Adrenal gland (tissue), 5 donors: ENCODE measurements at regions not wholly inside any gene's neighbourhood (a gene's known extent, or its start where the extent isn't known, plus 50 kb on each side); places are given as distances from the start of the nearest gene placed in this dataset.

Experiments used
- POLR2A ChIP-seq, 2 donors: fragments of 450-650 bp; IDR thresholded peaks; one replicate each; pipeline ENCODE4 v1.6.1; 2017; ENCODE audit warnings: antibody characterized with exemption in 2 of 2, mild to moderate bottlenecking in 2 of 2, moderate library complexity in 1 of 2
- TF ChIP-seq, protein P1 (sequence below), 6 experiments: fragments of 450-650 bp in 4 of 6; fragments of 200-600 bp in 2 of 6; sonication (generic) in 1 of 6; IDR thresholded peaks; 1 replicate in 5 of 6; 2 replicates in 1 of 6; pipeline versions ENCODE4 v1.5.1 to v1.8.0; 2016 to 2021; ENCODE audit warnings: antibody characterized with exemption in 6 of 6, mild to moderate bottlenecking in 2 of 6, moderate library complexity in 1 of 6
- donor health status: DM: no; HTN: no; CAD: no.

DNA sequence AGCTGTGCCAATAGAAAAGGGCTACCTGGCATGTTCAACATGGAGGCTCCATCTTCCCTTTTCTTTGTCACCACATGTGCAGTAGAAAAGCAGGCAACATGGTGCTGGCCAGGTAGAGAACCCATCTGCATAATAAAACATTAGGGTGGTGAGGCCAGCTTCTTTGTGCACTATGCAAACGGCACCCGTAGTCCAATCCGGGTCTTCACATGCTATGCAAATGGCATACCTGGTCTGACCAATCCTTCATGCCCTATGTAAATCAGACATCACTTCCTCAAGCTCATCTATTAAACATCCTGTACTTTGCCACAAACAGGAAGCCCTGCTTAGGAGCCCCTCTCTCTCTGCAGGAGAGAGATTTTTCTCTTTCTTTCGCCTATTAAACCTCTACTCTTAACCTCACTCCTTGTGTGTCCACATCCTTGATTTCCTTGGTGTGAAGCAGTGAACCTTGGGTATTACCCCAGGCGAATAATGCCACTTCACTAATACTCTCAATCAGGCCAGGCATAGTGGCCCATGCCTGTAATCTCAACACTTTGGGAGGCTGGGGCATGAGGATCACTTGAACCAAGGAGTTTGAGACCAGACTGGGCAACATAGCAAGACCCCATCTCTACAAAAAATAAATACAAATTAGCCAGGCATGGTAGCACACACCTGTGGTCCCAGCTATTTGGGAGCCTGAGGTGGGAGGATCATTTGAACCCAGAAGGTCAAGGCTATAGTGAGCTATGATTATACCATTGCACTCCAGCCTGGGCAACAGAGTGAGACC lies 111.3 kb upstream of the MRI1 start:
- TF ChIP-seq, protein P1, sequence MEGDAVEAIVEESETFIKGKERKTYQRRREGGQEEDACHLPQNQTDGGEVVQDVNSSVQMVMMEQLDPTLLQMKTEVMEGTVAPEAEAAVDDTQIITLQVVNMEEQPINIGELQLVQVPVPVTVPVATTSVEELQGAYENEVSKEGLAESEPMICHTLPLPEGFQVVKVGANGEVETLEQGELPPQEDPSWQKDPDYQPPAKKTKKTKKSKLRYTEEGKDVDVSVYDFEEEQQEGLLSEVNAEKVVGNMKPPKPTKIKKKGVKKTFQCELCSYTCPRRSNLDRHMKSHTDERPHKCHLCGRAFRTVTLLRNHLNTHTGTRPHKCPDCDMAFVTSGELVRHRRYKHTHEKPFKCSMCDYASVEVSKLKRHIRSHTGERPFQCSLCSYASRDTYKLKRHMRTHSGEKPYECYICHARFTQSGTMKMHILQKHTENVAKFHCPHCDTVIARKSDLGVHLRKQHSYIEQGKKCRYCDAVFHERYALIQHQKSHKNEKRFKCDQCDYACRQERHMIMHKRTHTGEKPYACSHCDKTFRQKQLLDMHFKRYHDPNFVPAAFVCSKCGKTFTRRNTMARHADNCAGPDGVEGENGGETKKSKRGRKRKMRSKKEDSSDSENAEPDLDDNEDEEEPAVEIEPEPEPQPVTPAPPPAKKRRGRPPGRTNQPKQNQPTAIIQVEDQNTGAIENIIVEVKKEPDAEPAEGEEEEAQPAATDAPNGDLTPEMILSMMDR (IDR thresholded peaks at IDR 0.05): no peak
- TF ChIP-seq POLR2A (IDR thresholded peaks at IDR 0.05): no peak
